GM12865 (cell line): ENCODE measurements at regions not wholly inside any gene's neighbourhood (a gene's known extent, or its start where the extent isn't known, plus 50 kb on each side); places are given as distances from the start of the nearest gene placed in this dataset.

ENCODE experiments used
- DNase-seq: peaks from one replicate; pipeline ENCODE4 v3.0.0; 2010; ENCODE audit warnings: low read depth
- H3K4me3 ChIP-seq: 2 replicates; pipeline ENCODE4 v1.5.1; 2011; ENCODE audit warnings: mild to moderate bottlenecking, low read depth, low read length, control low read depth
- TF ChIP-seq, protein P1 (sequence below): IDR thresholded peaks from 2 replicates; pipeline ENCODE4 v1.5.1; 2011; ENCODE audit warnings: low read length, control low read depth, low read depth, inconsistent platforms; ENCODE audit not compliant: insufficient read depth; ENCODE audit errors: missing control alignments

DNA sequence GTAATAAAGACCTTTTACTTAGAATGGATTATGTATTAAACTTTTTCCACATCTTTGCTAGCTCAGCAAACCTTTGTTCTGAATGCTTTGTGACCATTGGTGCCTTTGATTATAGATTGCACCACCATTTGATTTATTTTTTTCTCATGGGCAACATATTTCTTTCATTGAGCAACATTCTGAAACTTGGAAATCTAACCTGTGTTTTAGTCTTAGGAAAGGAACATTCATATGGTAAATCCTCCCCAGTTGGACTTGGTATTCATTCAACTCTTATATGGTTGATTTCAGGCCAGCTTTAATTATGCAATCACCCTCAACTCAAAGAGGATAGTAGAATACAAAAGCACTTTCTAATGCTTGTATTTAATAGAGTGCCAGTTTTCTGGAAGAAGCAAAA is 1077.9 kb upstream of the ZEB2 start:
- H3K4me3 ChIP-seq = no peak overlapping the region
- DNase-seq = no peak
- TF ChIP-seq, protein P1, sequence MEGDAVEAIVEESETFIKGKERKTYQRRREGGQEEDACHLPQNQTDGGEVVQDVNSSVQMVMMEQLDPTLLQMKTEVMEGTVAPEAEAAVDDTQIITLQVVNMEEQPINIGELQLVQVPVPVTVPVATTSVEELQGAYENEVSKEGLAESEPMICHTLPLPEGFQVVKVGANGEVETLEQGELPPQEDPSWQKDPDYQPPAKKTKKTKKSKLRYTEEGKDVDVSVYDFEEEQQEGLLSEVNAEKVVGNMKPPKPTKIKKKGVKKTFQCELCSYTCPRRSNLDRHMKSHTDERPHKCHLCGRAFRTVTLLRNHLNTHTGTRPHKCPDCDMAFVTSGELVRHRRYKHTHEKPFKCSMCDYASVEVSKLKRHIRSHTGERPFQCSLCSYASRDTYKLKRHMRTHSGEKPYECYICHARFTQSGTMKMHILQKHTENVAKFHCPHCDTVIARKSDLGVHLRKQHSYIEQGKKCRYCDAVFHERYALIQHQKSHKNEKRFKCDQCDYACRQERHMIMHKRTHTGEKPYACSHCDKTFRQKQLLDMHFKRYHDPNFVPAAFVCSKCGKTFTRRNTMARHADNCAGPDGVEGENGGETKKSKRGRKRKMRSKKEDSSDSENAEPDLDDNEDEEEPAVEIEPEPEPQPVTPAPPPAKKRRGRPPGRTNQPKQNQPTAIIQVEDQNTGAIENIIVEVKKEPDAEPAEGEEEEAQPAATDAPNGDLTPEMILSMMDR = no peak

DNA sequence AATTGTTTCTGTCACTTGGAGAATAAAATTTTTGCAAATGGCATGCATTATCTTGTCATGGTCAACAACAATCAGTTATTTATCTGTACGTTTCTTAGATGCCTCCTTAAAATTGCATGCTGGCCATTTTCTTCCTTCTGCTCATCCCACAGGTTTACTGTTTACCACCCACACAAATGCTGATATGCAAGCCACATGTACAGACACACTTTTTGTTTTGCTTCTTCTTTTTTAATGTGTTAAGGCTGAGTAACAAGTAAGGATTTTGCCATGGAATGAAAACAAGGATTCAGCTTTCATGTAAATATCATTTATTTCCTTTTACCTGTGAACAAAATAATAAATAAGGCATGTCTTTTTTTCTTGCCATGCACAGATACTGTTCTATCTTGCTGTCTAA is 1077.1 kb upstream of the ZEB2 start:
- TF ChIP-seq, protein P1 = no peak

DNA sequence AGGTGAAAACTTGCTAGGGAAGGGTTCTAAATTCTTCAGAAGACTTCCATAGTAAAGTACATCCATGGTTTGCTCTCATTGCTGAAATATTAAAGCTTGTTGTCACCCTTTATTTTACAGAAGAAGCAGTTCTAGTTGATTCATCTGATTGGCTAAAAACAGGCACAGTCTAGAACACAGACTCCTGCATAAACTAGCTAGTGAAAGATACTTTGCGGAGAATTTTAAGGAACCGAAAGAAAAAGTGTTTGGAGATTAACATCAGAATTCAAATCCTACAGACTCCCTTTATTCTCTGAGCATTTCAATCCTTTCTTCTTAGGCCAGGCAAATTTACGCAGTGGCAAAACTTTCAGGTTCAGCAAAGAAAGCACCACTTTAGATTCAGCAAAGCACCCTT is 1076.5 kb upstream of the ZEB2 start:
- H3K4me3 ChIP-seq = no peak overlapping the region

More for the DNA sequence above, 1077.1 kb upstream of the ZEB2 start:
- no peak for DNase-seq
- H3K4me3 ChIP-seq = no peak overlapping the region

DNA sequence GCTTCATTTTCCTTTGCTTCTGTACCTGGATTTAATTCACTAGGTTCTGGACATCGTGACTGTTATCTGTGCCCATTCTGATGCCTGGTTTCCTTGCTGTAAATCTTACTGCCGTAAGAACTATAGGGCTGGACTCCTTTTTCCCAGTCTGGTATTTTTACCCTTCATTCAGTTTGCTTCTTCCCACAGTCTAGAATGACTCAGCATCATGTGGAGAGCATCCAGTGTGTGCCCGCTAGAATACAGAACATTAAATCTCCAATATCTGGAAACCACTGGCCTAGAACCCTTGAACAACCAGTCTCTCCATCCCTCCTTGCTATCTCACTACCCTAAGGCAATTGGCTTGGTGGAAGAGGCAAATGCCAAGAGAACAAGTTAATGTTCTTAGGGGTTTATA is 1075.4 kb upstream of the ZEB2 start:
- no peak overlapping the region for H3K4me3 ChIP-seq
- TF ChIP-seq, protein P1 = no peak
- no peak for DNase-seq

More for the DNA sequence above, 1076.5 kb upstream of the ZEB2 start:
- DNase-seq = no peak
- TF ChIP-seq, protein P1 = no peak

DNA sequence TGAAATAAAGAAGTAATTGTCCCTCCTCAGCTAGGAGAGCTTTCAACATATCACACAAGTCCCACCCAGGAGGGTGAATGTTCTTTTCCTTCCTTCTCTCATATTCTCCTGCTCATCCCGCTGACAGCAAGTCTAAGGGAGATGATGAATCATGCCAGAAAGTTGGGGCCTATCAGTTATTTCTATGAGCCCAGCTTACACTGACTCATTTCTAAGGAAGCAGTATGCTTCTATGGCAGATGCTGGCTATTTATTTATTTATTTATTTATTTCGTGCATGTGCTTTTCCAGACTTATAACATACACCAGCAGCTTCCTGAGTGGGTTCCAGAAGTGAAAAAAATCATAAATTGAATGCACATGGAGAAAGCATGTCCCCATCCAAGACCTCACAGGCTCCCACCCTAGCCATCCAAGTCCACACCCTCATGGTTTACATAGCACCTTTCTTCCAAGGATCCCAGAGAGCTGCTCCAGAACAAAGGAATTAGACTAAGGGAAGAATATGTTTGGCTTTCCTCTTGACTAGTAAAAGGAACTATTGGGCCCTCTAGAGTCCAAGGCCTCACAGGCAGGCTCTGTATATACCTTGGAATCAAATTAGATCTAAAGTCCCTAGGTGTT is 1074.2 kb upstream of the ZEB2 start:
- no peak overlapping the region for H3K4me3 ChIP-seq
- TF ChIP-seq, protein P1 = no peak
- DNase-seq = no peak

DNA sequence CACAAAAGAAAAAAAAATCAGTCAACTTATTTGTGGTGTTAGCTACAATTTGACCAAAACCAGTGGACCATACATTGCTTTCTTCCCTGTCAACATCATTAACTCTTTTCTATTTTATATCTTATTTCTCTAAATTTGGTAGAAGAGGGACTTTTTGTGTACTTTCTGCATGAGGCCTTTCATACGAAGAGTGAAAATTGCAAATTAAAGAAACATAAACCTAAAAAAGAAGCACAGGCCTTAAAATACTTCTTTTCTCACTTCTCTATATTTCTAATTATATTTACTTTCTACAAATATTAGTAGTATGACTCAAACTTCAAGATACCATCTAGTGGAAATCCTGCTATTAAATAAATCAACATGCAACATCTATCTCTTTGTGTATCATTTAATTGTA is 1073.4 kb upstream of the ZEB2 start:
- no peak overlapping the region for H3K4me3 ChIP-seq
- DNase-seq = peak; percentile 9
- TF ChIP-seq, protein P1 = no peak

DNA sequence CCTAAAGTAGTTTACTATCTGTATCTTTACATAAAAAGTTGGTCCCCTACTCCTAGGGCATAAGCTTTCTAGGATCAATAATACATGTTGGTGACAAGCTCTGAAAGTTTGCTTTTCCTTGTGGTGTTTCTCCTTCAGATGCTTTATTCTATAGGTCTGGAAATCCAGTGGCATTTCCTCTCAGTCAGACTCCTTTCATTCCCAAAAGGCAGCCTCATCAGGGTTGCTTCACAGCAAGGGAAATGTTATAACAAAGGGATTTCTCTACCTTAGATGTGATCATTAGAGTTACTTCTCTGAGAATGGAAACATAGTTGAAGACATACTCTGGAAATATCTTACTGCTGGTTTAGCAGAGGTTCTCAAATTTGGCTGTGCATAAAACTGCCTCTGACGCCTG is 1072.4 kb upstream of the ZEB2 start:
- TF ChIP-seq, protein P1 = no peak
- DNase-seq = no peak
- H3K4me3 ChIP-seq = no peak overlapping the region
